Peyer's patch (tissue), 4 donors: ENCODE measurements at regions not wholly inside any gene's neighbourhood (a gene's known extent, or its start where the extent isn't known, plus 50 kb on each side); places are given as distances from the start of the nearest gene placed in this dataset.

Source experiments
- CTCF ChIP-seq, 6 experiments: fragments of 450-650 bp in 4 of 6; fragments of 200-600 bp in 2 of 6; sonication (generic) in 1 of 6; IDR thresholded peaks; one replicate each; pipeline ENCODE4 v1.5.1; 2017 to 2019; ENCODE audit warnings: antibody characterized with exemption in 6 of 6, mild to moderate bottlenecking in 3 of 6, moderate library complexity in 1 of 6
- POLR2A ChIP-seq, 2 donors: fragments of 450-650 bp; IDR thresholded peaks; one replicate each; pipeline ENCODE4 v1.5.1; 2017; ENCODE audit warnings: antibody characterized with exemption in 2 of 2, mild to moderate bottlenecking in 2 of 2, moderate library complexity in 2 of 2

GRCh38 chr6:121550491-121551010 lies 115.1 kb downstream of the GJA1 start:
- no peak for TF ChIP-seq POLR2A (IDR thresholded peaks at IDR 0.05)
- no peak for TF ChIP-seq CTCF (IDR thresholded peaks at IDR 0.05)
